D341Med (cell line): ENCODE measurements at regions not wholly inside any gene's neighbourhood (a gene's known extent, or its start where the extent isn't known, plus 50 kb on each side); places are given as distances from the start of the nearest gene placed in this dataset.
"Not testable (repeated sequence)": the region's sequence is repeated elsewhere in the genome, so short reads cannot be mapped to it uniquely, and the experiment has no call there.

Source experiments
- DNase-seq: peaks from one replicate; pipeline ENCODE4 v3.0.0; 2012; ENCODE audit warnings: low spot score

GRCh38 chr5:166188501-166189325 lies 2102.7 kb upstream of the WWC1 start:
- DNase-seq: no peak

- DNase-seq: no peak
These were observed 2098.7 kb upstream of the WWC1 start for GRCh38 chr5:166192696-166193095.

- no peak for DNase-seq
These were observed 2095.5 kb upstream of the WWC1 start for GRCh38 chr5:166195981-166196380.

GRCh38 chr5:166200532-166200931 lies 2090.9 kb upstream of the WWC1 start:
- no peak for DNase-seq

GRCh38 chr5:166211640-166212039 lies 2079.8 kb upstream of the WWC1 start:
- DNase-seq: no peak

- no peak for DNase-seq
These were observed 2055.1 kb upstream of the WWC1 start for GRCh38 chr5:166236327-166236726.

GRCh38 chr5:166240705-166241104 lies 2050.7 kb upstream of the WWC1 start:
- DNase-seq: no peak

- DNase-seq: no peak
These were observed 2045.9 kb upstream of the WWC1 start for GRCh38 chr5:166245556-166245955.

GRCh38 chr5:166251786-166252185 lies 2039.7 kb upstream of the WWC1 start:
- DNase-seq: no peak

- no peak for DNase-seq
These were observed 2033.8 kb upstream of the WWC1 start for GRCh38 chr5:166257661-166258060.

GRCh38 chr5:166262395-166262794 lies 2029.0 kb upstream of the WWC1 start:
- no peak for DNase-seq

- DNase-seq: no peak
These were observed 2023.5 kb upstream of the WWC1 start for GRCh38 chr5:166267907-166268306.

GRCh38 chr5:166270712-166271111 lies 2020.7 kb upstream of the WWC1 start:
- no peak for DNase-seq

- DNase-seq: no peak
These were observed 2015.4 kb upstream of the WWC1 start for GRCh38 chr5:166276006-166276405.

- no peak for DNase-seq
These were observed 2011.6 kb upstream of the WWC1 start for GRCh38 chr5:166279828-166280227.

GRCh38 chr5:166281433-166281832 lies 2010.0 kb upstream of the WWC1 start:
- no peak for DNase-seq

- no peak for DNase-seq
These were observed 2008.5 kb upstream of the WWC1 start for GRCh38 chr5:166282939-166283338.

- DNase-seq: no peak
These were observed 2006.1 kb upstream of the WWC1 start for GRCh38 chr5:166285361-166285760.

GRCh38 chr5:166286832-166287231 lies 2004.6 kb upstream of the WWC1 start:
- DNase-seq: no peak

GRCh38 chr5:166287866-166288265 lies 2003.6 kb upstream of the WWC1 start:
- no peak for DNase-seq

- not testable (repeated sequence) for DNase-seq
These were observed 1999.6 kb upstream of the WWC1 start for GRCh38 chr5:166291800-166292199.

- no peak for DNase-seq
These were observed 1997.6 kb upstream of the WWC1 start for GRCh38 chr5:166293892-166294291.

- DNase-seq: no peak
These were observed 1989.3 kb upstream of the WWC1 start for GRCh38 chr5:166302166-166302565.

- no peak for DNase-seq
These were observed 1974.0 kb upstream of the WWC1 start for GRCh38 chr5:166317425-166317824.
